ENCODE measurements at regions not wholly inside any gene's neighbourhood (a gene's known extent, or its start where the extent isn't known, plus 50 kb on each side); places are given as distances from the start of the nearest gene placed in this dataset.
A peak's percentile ranks its signal among the peaks of the same experiment; 100 is the strongest.
"Not testable (repeated sequence)": the region's sequence is repeated elsewhere in the genome, so short reads cannot be mapped to it uniquely, and the experiment has no call there.

DNA sequence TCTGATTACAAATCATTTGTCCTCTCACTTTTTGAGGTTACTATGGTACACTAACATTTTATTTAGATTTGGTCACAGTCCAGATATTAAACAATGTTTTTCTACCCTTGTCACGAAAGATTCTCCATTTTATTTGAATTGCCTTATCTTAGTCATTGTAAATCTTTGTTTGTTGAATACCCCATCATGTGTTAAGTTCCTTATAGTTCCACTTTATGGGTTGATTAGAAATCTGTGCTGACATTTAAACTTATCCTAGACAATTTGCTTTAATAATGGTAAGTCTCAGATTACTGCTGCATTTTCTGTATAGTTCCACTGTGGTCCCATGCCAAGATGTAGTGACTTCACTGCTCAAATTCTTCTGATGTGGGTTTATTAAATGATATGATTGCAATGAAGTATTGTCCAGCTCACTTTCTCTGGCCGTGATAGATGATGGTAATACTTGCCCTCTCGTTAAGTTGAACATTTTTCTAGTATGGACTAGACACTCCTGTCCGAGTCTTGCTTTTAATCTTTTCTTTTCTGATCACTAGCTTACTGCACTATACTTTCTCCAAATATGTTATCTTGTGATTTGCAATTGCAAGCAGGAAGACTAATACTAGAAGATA lies 1107.3 kb downstream of the SLC6A15 start:
- intact Hi-C loops (cut with DNase I) = no loop called here
- no peak for DNase-seq

DNA sequence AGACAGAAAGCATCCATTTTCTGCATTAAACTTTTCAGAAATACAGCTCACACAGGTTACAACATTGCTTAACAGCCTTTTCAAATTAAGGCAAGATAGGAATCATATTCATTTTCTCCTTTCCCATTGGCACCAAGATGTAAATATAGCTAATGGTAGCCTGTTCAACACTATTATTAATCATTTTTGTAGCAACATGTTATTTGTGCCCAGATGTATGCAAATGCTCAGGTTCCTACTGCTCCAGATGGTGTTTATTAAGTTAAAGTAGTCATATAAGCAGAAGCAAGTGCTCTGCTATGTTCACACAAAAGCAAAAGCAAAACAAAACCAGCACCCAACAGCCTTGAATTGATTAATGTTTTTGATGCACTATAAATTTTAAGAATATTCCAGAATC lies 1110.6 kb downstream of the SLC6A15 start:
- DNase-seq = no peak
- intact Hi-C loops (cut with DNase I) = no loop called here

DNA sequence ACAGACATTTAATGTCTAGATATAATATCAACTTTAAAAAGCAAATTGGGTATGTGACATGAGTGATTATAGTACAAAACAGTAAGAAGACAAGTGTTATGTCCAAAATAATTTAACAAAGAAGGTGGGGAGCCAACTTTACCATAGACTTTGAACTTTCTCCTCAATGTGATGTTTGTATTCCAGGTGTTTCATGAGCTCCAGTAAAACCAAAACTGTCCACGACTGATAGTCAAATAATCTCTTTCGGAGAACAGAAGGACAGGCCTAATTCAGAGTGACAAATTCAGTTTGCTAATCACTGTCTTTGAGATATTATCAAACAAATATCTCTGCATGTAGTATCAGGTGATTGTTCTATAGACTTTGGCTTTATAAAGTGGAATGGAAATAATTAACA lies 1112.6 kb downstream of the SLC6A15 start:
- intact Hi-C loops (cut with DNase I) = no loop called here
- no peak for DNase-seq

DNA sequence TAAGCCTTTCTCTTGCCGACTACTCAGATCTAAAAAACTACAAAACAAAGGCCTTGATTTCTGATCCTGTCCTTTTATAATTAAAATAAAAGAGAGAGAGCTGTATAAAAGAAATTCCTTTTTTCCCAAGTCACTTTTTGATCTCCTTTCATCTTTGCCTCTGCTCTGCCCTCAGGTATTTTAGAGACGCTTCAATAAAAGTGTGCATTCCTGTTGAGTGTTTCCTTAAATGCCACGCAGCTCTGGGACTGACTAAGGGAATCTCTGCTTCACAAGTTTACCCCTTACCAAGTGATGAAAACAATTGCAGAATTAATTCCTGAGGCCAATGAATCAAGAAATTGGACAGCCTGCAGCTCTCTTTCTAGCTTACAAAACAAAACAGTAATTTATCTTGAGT lies 1109.8 kb downstream of the TMTC2 start:
- intact Hi-C loops (cut with DNase I) = no loop called here
- DNase-seq = no peak

DNA sequence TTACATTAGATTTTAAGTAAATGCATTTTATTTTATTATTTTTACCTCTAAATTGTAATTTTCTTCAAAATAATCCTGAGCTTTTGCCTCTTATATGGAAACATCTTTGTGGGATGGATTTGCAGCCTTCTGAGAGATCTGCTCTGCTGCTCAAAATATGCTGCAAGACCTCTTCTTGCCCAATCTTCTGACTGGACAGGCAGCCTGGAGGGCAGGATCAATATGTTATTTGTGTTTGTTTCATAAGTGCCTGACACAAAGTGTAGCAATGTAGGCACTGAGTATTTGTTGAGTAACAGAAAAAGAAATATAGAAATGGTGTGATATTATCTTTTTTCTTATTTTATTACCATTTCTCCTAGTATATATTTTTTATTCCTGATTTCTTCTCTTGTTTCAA lies 1106.9 kb downstream of the TMTC2 start:
- DNase-seq = no peak
- intact Hi-C loops (cut with DNase I) = no loop called here

DNA sequence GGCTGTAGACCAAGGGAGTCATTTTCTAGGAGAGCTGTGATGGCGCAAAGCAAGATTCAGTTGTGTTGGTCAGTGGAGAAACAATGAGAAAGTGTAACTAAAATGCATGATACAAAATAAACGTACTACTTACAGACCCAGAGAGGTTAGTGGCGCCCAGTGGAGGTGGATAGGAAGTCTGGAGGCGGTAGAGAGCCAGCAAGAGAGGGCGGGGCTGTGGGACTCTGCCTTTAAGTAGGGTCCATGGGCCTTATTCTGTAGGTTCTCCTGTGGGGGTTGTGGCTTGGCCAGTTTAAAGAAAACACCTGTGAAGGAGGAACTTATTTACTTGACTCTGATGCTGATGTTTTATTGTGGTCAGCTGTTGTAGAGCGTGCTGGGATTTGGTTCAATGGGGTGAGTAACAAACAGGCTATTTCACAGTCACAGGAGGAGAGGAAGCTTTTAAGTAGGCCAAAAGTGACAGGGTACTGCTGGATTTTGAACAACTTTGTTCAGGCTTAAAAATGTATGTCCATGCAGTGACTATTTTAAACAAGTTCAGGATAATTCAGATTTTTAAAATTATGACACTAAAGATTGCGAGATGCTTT lies 1097.7 kb downstream of the TMTC2 start:
- peak in 1 of 10 donors; percentile 48 for DNase-seq
- intact Hi-C loops (cut with DNase I) = no loop called here

DNA sequence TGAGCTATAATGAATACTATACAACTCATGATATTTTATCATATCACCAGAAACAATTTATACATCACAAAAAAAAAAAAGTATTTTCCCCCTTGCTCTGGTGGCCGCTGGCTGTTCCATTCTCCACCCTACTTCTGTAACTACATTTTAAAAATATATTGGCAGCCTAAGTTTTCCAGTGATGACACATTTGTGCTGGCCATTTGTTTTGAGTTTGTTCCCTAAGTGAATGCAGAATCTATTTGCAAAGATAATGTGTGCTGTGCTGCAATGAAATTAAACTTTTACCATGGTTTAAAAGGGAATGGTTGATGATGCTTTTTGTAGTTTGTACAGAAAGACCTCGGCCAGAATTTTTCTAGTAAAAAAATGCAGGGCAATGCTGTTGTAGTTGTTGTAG lies 1092.8 kb downstream of the TMTC2 start:
- intact Hi-C loops (cut with DNase I) = no loop called here
- no peak for DNase-seq

DNA sequence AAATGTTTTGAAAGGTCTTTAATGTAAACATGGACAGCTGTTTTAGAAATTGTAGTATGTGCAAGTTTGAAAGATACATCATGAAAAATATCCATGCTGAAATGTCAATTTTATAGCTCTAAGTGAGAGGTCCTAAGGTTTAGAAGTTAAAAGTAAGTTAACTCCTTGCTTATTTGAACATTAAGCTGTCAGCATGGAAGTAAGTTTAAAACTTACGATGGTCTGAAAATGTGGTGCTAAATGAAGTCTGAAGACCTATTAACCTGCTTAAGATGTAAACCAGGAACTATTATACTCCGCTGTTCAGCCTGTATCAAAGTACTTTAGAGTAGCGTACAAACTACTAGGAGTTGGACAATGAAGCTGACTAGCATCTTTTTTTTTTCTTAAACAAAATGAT lies 1082.4 kb downstream of the TMTC2 start:
- intact Hi-C loops (cut with DNase I) = no loop called here
- DNase-seq = no peak

DNA sequence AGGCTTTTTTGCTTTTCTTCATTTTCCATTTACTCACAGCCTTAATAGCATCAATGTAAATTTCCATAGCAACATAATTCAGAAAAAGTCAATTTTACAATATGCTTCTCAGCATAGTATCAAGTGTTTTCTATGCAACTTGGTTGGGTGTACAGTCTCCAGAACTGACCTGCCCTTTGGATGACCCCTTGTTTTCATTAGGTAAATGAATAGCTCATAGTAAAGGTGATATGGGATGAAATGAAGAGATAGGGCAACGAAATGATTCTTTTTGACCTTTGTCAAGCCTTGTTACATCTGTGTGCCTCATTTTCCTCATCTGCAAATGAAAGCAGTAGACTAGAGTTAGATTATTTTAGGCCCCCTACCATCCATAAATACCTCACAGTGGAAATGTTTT lies 1081.0 kb downstream of the TMTC2 start:
- intact Hi-C loops (cut with DNase I) = no loop called here
- no peak for DNase-seq

DNA sequence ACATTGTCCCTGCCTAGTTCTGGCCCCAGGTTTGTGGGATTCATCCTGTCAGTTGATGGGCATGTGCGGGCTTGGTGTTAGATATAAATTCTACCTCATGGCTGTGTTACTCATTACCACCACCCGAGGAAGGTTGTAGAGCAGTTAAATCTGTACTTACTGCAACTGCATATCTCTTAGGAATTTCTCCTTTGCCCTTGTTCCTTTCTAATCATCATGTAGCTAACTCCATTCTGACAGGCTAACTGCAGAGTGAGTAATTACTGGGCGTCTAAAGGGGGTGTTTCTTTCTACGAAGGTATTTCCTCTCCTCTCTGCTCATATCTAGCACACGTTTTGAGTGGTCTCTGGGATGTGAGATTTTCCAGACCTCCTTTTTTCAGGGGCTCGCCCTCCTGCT lies 1076.7 kb downstream of the TMTC2 start:
- intact Hi-C loops (cut with DNase I) = no loop called here
- DNase-seq = no peak

DNA sequence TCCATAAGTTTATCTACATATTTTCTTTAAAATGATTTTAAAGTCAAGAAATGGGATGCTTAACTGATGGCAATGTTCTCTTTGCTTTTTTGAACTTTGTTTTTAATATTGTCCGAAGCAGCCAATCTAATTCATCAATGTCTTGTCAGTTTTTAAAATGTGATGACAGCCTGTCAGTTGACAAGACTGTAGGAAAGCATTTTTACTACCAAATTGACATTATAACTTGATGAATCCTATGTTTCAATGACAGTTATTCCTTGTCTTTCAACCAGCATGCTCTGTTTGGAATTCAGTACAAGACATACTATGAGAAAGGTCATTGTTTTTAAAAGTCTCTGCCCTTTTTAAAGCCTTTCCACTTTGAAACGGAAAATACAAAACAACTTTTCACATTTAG lies 1073.2 kb downstream of the TMTC2 start:
- intact Hi-C loops (cut with DNase I) = no loop called here

DNA sequence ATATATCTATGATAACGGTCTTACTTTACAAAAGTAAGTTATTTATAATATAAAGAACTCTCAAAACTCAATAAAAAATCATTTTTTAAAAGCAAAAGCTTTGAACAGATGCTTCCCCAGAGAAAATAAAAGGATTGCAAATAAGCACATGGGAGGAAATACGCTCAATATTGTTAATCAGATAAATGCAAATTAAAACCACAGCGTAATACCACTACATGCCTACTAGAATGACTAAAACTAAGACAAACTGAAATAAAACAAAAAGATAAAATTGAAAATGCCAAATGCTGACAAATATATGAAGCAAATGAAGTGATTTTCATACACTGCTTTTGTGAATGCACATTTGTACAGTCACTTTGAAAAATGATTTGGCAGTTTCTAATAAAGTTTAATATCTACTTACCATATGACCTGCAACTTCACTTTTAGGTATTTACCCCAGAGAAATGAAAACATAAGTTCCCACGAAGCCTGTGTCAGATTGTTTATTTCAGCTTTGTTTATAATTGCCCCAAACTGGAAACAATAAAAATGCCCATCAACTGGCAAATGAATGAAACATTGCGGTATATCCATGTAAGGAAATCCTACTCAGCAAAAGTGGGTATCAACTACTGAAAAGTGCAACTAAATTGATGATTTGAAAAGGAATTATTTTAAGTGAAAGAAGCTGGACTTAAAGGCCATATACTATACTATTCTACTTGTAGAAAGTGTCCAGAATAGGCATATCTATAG lies 1072.4 kb downstream of the TMTC2 start:
- intact Hi-C loops (cut with DNase I) = no loop called here
- DNase-seq = no peak

More for the DNA sequence above, 1073.2 kb downstream of the TMTC2 start:
- no peak for DNase-seq

DNA sequence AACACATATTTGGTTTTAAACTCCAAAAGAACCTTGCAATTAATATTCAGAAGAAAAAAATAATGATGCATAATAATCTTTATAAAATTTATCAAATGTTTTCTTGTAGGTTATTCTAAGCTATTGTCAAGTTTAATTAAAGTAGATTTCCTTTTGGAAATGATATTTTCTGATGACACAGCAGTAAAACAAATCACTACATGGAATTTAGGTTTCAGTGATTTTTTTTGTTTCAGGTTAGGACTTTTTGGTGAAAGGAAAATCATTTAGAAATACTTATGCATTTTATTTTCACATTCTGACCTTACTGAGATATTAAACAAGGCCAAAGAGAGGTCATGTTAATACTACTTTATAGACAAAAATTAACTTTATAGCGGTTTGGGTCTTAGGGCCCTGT lies 1067.2 kb downstream of the TMTC2 start:
- intact Hi-C loops (cut with DNase I) = no loop called here

DNA sequence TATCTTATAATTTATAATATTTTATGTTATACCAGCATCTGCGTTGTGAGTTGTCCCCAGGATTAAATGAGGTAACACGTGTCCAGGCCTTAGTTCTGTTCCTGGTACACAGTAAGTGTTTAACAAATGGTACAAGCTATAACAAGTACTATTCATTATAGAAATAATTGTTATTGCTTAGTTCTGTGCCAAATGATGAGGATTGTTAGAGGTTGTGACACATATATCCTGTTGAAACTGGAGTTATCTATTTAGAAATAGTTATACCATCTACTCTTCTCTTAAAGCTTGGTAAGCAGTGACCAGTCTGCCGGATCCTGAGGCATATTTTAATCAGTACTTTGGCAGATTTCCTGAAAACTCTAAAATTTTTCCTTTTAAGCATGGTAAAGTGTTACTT lies 1066.5 kb downstream of the TMTC2 start:
- no peak for DNase-seq
- intact Hi-C loops (cut with DNase I) = no loop called here

More for the DNA sequence above, 1067.2 kb downstream of the TMTC2 start:
- no peak for DNase-seq

DNA sequence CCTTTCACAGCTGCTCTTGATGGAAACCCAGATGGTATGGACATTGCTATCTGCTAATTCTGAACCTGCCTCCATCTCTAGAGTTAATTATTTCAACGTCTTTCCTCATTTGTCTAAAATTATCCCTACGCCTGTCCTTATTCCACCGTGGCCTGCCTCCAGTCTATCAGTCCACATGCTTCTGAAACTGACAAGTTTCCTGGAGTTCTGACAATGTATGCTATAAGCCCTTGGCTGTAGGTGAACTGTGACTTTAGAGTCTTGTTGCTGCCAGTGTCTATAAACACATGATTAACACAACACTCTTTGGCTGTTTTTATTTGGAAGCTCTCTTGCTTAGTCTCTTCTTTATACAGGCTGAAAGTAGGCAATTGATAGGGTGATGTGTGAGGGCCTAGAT lies 1052.9 kb downstream of the TMTC2 start:
- no peak for DNase-seq
- intact Hi-C loops (cut with DNase I) = no loop called here

DNA sequence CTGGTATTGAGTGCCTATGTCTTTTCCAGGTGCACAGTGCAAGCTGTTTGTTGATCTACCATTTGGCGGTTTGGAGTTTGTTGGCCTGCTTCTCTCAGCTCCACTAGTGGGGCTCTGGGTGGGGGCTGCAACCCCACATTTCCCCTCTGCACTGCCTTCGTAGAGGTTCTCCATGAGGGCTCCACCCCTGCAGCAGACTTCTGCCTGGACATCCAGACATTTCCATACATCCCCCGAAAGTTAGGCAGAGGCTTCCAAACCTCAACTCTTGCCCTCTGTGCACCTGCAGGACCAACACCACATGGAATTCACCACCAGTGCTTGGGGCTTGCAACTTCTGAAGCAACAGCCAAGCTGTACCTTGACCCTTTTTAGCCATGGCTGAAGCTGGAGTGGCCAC lies 1024.1 kb downstream of the TMTC2 start:
- no peak for DNase-seq
- intact Hi-C loops (cut with DNase I) = no loop called here

DNA sequence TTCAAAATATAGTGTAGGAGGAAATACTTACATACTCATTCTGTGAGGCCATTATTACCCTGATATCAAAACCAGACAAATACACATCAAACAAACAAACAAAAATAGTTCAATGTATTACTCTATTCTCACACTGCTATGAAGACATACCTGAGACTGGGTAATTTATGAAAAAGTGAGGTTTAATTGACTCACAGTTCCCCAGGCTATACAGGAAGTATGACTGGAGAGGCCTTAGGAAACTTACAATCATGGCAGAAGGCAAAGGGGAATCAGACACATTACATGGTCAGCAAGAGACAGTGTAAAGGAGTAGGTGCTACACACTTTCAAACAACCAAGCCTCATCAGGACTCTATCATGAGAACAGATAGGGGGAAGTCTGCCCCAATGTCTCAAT lies 1023.2 kb downstream of the TMTC2 start:
- DNase-seq = no peak
- intact Hi-C loops (cut with DNase I) = no loop called here

DNA sequence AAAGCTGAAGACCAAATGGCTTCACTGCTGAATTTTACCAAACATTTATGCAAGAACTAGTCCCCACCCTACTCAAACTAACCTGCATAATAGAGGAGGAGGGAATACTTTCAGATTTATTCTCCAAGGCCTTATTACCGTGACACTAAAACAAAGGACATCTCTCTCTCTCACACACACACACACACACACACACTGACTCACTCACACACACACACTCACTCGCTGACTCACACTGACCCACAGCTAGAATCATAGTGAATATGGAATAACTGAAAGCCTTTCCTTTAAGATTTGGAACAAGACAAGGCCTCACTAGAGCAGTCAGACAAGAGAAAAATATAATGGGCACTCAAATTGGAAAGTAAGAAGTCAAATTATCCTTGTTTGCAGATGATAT lies 1014.1 kb downstream of the TMTC2 start:
- DNase-seq = no peak
- intact Hi-C loops (cut with DNase I) = no loop called here

DNA sequence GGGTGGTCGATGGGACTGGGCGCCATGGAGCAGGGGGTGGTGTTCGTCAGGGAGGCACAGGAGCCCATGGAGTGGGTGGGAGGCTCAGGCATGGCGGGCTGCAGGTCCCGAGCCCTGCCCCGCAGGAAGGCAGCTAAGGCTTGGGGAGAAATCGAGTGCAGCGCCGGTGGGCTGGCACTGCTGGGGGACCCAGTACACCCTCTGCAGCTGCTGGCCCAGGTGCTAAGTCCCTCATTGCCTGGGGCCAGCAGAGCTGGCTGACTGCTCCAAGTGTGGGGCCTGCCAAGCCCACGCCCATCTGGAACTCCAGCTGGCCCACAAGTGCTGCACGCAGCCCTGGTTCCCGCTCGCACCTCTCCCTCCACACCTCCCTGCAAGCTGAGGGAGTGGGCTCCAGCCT lies 1009.6 kb downstream of the TMTC2 start:
- intact Hi-C loops (cut with DNase I) = not testable (repeated sequence)
- DNase-seq = peak in 1 of 10 donors; percentile 68

DNA sequence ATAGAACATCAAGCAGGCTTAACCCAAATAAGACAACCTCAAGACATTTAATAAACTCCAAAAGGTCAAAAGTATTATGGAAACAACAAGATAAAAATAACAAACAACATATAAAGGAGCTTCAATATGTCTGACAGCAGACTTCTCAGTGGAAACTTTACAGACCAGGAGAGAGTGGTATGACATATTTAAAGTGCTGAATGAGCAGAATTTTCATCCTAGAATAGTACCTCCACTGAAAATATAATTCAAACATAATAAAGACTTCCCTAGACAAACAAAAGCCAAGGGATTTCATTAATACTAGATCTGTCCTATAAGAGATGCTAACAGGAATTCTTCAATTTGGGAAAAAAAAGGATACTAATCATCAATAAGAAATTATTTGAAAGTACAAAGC lies 1005.0 kb downstream of the TMTC2 start:
- intact Hi-C loops (cut with DNase I) = no loop called here
- no peak for DNase-seq

DNA sequence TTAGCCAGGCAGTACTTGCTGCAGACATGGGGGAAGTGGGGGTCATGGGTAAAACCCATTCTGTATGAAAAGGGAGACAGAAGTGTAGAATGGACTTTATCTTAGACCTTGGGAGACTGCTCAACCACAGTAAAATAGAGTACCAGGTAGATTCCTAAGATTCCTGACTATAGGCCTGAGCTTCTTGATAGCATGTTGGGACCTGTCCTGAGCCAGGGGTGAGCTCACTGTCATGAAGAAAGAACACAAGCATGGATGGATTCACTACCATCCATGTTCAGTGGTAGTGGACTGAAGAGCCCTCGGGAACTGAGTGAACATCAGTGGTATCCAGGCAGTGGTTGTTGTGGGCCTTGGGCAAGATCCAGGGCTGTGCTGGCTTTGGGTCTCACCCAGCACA lies 1003.8 kb downstream of the TMTC2 start:
- intact Hi-C loops (cut with DNase I) = no loop called here

DNA sequence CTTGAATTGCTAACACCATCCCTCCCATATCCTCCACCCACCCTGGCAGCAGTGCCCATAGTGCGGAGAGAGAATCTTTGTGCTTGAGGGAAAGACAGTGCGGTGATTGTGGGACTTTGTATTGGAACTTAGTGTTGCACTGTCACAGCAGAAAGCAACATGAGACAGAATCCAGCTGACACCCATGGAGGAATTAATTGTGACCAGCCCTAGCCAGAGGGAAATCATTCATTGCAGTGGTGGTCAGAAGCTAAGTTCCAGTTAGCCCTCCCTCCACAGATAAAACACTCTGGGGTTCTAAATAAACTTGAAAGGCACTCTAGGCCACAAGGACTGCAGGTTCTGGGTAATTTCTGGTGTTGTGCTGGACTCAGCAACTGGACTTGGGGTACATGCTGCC lies 1002.6 kb downstream of the TMTC2 start:
- intact Hi-C loops (cut with DNase I) = no loop called here

More for the DNA sequence above, 1003.8 kb downstream of the TMTC2 start:
- no peak for DNase-seq

More for the DNA sequence above, 1002.6 kb downstream of the TMTC2 start:
- no peak for DNase-seq
